GM12892 (cell line): ENCODE measurements at regions not wholly inside any gene's neighbourhood (a gene's known extent, or its start where the extent isn't known, plus 50 kb on each side); places are given as distances from the start of the nearest gene placed in this dataset.

Experiments used
- POLR2A ChIP-seq: IDR thresholded peaks from 2 replicates; pipeline ENCODE4 v1.6.1; 2011; ENCODE audit warnings: low read depth, low read length, control low read depth
- POLR2AphosphoS5 ChIP-seq: IDR thresholded peaks from 2 replicates; pipeline ENCODE4 v1.6.1; 2011; ENCODE audit warnings: low read depth, low read length, control low read depth
- TAF1 ChIP-seq: IDR thresholded peaks from 2 replicates; pipeline ENCODE4 v1.6.1; 2011; ENCODE audit warnings: low read depth, mild to moderate bottlenecking, control low read depth, low read length, borderline replicate concordance

DNA sequence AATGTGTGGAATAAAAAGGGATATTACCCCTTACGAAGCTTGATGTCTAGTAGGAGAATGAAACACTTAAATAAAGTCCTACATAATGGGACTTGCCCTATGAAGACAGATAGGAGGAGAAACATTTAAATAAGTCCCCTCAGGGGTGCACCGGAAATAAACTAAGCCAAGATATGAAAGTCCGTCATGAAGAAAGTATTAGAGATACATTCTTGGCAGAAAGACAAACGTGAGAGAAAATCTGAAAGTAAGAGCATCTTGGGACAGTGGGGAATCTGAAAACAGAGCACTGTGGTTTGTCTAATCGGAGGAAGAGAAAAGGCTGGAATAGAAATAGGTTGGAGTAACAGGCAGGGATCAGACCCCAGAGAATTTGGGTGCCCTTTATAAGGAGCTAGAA is 516.9 kb upstream of the DSEL start:
- TF ChIP-seq POLR2A, result no peak
- TF ChIP-seq POLR2AphosphoS5, result no peak
- TF ChIP-seq TAF1, result no peak
